Thymus (tissue), 11 donors: ENCODE measurements at regions not wholly inside any gene's neighbourhood (a gene's known extent, or its start where the extent isn't known, plus 50 kb on each side); places are given as distances from the start of the nearest gene placed in this dataset.

Experiments used
- DNase-seq, 9 donors: peaks; one replicate each; pipeline ENCODE4 v3.0.0-alpha.2; 2013; ENCODE audit warnings: low spot score in 9 of 9, low read depth in 6 of 9, missing footprints in 1 of 9
- H3K27ac ChIP-seq, 2 donors: one replicate each; pipeline ENCODE4 v1.5.1; 2013; ENCODE audit warnings: control low read depth in 1 of 2, low read depth in 1 of 2, low read length in 1 of 2, mild to moderate bottlenecking in 1 of 2, moderate library complexity in 1 of 2
- H3K27me3 ChIP-seq, 2 donors: one replicate each; pipeline ENCODE4 v1.5.1; 2013; ENCODE audit warnings: low read length in 1 of 2; ENCODE audit not compliant: control insufficient read depth in 2 of 2, insufficient read depth in 1 of 2
- H3K36me3 ChIP-seq, 2 donors: one replicate each; pipeline ENCODE4 v1.5.1; 2013; ENCODE audit warnings: low read length in 1 of 2, mild to moderate bottlenecking in 1 of 2, moderate library complexity in 1 of 2; ENCODE audit not compliant: control insufficient read depth in 2 of 2, insufficient read depth in 2 of 2
- H3K4me1 ChIP-seq, 2 donors: one replicate each; pipeline ENCODE4 v1.5.1; 2013; ENCODE audit warnings: low read length in 2 of 2; ENCODE audit not compliant: control insufficient read depth in 2 of 2, insufficient read depth in 2 of 2
- H3K4me3 ChIP-seq, 2 donors: one replicate each; pipeline ENCODE4 v1.5.1; 2013; ENCODE audit warnings: low read length in 2 of 2, control low read depth in 1 of 2, mild to moderate bottlenecking in 1 of 2
- H3K9me3 ChIP-seq, 2 donors: one replicate each; pipeline ENCODE4 v1.5.1; 2013; ENCODE audit warnings: low read length in 1 of 2, mild to moderate bottlenecking in 1 of 2; ENCODE audit not compliant: control insufficient read depth in 2 of 2, insufficient read depth in 1 of 2
- WGBS: extraction: QIAGEN DNeasy Blood & Tissue Kit; methylation state at CpG from one replicate; pipeline ENCODE4 v1.1.7; 2013; 5-methylcytosine and 5-hydroxymethylcytosine counted together
- donor health status: healthy.

DNA sequence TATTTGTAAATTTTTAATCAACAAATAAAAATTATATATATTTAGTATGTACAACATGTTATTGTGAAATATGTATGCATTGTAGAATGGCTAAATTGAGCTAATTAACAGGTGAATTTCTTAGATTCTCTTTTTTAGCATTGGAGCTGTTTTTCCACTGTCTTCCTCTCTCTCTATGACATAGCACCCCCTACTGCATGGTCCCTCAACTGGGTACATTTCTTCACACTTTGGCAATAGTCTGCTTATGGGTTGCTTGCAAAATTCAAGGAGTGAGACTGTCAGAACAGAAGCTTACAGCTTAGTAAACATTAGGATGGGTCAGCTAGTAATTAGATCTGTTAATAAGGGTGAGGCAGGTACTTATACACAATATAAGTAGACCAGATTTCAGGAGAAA lies 658.5 kb upstream of the MGAT4C start:
- Histone ChIP-seq H3K27ac (no peak overlapping the region), H3K4me3 (no peak overlapping the region), H3K9me3 (no peaks in the 10 kb centered on the region), H3K36me3 (no peaks in the 10 kb centered on the region), H3K4me1 (no peaks in the 10 kb centered on the region), H3K27me3 (no peaks in the 10 kb centered on the region)
- no peak for DNase-seq

DNA sequence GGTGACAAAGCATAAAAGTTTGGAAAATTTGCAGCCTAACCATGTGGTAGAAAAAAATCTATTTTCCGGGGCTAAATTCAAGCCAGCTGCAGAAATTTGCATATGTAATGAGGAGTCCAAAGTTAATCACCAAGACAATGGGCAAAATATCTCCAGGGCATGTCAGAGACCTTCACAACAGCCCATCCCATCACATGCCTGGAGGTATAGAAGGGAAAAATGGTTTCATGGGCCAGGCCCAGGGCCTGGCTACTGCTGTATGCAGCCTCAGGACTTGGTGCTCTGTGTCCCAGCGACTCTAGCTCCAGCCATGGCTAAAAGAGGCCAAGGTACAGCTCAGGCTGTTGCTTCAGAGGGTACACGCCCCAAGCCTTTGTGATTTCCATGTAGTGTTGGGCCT lies 655.8 kb upstream of the MGAT4C start:
- no peaks in the 10 kb centered on the region for H3K36me3 ChIP-seq
- H3K9me3 ChIP-seq: no peaks in the 10 kb centered on the region
- no peaks in the 10 kb centered on the region for H3K27me3 ChIP-seq
- H3K4me3 ChIP-seq: no peak overlapping the region
- no peak for DNase-seq
- no peak overlapping the region for H3K27ac ChIP-seq
- 81% methylated on average over 3 of the region's 3 CpGs for WGBS
- H3K4me1 ChIP-seq: no peaks in the 10 kb centered on the region

DNA sequence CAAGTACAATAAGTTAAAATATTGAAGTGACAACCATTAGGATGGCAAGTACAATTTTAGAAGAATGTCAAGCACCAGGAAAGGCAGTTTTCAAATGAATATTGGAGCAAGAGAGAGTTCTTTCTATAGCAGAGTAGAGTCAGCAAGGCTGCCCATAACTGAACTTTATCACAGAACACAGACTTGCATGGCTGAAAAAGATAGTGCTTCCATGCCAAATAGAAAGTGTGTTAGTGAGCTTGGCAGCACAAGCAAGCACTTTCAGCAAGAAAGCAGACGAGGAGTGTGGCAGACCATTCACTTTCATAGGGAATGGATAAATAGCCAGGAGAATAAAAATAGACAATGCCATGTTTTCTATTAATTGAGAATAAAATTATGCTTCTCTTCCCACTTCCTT lies 647.0 kb upstream of the MGAT4C start:
- no peaks in the 10 kb centered on the region for H3K4me1 ChIP-seq
- H3K27ac ChIP-seq: no peak overlapping the region
- no peak overlapping the region for H3K4me3 ChIP-seq
- DNase-seq: no peak
- H3K36me3 ChIP-seq: no peaks in the 10 kb centered on the region
- WGBS: 71% methylated on average over 1 of the region's 1 CpG
- H3K9me3 ChIP-seq: no peaks in the 10 kb centered on the region
- H3K27me3 ChIP-seq: no peaks in the 10 kb centered on the region

DNA sequence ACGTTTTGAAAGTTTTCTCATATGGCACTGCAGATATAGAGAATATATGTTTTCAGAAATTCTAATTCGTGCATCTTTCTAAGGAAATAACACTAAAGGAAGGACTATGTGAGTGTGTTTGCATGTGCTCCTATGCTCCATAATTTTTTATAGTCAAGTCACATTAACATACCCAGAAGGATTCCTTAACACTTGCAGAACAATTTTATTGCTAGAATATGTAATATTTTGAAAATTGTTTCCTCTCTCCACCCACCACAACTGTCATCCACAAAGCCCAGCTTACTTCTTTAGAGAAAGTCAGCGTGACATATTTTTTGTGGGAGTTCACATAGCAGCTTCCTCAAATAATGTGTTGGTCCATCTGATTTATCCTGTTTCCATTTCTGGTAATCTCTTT lies 604.6 kb upstream of the MGAT4C start:
- no peak for DNase-seq
- H3K4me3 ChIP-seq: no peak overlapping the region
- H3K36me3 ChIP-seq: no peaks in the 10 kb centered on the region
- 90% methylated on average over 3 of the region's 3 CpGs for WGBS
- no peaks in the 10 kb centered on the region for H3K4me1 ChIP-seq
- H3K9me3 ChIP-seq: no peaks in the 10 kb centered on the region
- H3K27ac ChIP-seq: no peak overlapping the region
- H3K27me3 ChIP-seq: no peaks in the 10 kb centered on the region

DNA sequence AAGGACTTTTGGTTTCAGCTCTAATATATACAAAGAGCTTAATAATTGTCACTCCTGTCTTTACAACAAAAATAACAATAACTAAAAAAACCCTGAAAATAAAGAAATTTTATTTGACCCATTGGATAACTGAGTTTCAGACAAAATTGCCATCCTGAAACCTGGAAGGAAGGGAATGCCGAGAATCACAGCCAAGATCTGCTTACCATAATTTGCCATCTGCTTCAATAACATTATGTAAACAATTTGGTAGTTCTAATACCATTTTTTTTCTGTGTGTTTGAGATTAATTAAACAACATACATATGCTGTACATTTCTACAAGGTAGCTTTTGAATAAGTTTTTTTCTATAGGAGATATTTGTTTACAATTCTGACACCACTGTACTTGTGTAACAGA lies 596.3 kb upstream of the MGAT4C start:
- Histone ChIP-seq H3K4me1 (no peaks in the 10 kb centered on the region), H3K36me3 (no peaks in the 10 kb centered on the region), H3K9me3 (no peaks in the 10 kb centered on the region), H3K27me3 (no peaks in the 10 kb centered on the region), H3K4me3 (no peak overlapping the region), H3K27ac (no peak overlapping the region)
- DNase-seq: no peak
- WGBS: 84% methylated on average over 1 of the region's 1 CpG

DNA sequence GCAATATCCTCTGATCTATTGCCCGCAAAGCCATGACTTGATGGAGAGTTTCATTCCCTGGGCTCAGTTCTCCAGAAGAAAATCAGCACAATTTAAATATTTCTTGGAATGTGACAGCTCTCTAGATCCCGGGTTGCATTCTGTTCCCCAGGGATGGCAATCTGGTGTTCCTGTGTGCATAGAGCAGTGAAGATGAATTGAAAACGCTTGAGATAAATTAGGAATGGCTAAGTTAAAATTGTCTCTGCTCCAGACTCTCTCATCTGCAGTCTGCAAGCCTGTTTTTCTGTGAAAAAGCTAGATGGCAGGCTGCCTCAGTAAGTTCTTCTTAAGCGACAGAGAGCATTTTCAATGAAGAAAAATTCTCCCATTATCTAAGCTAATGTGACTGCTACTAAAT lies 582.5 kb upstream of the MGAT4C start:
- Histone ChIP-seq H3K4me1 (no peaks in the 10 kb centered on the region), H3K27ac (no peak overlapping the region), H3K4me3 (no peak overlapping the region), H3K36me3 (no peaks in the 10 kb centered on the region), H3K27me3 (no peaks in the 10 kb centered on the region), H3K9me3 (no peaks in the 10 kb centered on the region)
- no peak for DNase-seq
- WGBS: 67% methylated on average over 4 of the region's 4 CpGs

DNA sequence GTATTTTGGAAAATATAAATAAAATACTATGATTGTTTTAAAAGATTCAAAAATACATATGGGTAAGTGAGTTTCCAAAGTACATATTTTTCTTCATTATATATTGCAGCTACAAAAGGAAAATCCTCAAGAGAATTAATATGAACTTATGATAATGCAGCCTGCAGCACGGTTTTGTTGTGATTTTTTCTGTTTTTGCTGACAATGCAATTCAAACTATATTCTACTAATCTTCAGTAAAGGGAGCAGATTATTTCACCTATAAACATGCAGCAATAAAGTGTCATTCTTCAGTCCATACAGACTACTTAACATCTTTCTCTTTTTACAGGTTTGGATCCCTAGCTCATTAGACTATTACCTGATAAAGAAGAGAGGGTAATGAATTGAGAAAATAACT lies 582.1 kb upstream of the MGAT4C start:
- H3K9me3 ChIP-seq: no peaks in the 10 kb centered on the region
- 83% methylated on average over 1 of the region's 1 CpG for WGBS
- DNase-seq: no peak
- H3K27ac ChIP-seq: no peak overlapping the region
- no peak overlapping the region for H3K4me3 ChIP-seq
- no peaks in the 10 kb centered on the region for H3K36me3 ChIP-seq
- H3K4me1 ChIP-seq: no peaks in the 10 kb centered on the region
- H3K27me3 ChIP-seq: no peaks in the 10 kb centered on the region

DNA sequence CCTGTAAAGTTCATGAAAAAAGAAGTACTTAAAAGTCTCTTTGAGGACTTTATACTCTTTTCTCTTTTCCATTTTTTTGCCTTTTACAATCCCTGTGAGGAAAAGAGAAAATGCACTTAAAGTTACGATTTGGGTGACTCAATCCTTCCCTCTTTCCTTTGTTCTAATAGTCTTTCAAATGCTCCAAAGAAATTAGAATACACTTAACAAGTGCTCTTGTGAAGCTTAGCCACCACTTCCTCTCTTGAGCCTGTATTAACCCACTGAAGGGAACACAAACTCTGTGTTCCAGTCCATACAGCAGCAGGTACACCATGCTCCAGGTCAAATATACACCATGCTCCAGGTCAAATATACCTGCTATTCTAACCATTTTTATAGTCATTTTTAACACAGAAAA lies 581.1 kb upstream of the MGAT4C start:
- Histone ChIP-seq H3K36me3 (no peaks in the 10 kb centered on the region), H3K4me1 (no peaks in the 10 kb centered on the region), H3K27me3 (no peaks in the 10 kb centered on the region), H3K4me3 (no peak overlapping the region), H3K9me3 (no peaks in the 10 kb centered on the region), H3K27ac (no peak overlapping the region)
- WGBS: 33% methylated on average over 1 of the region's 1 CpG
- DNase-seq: no peak

DNA sequence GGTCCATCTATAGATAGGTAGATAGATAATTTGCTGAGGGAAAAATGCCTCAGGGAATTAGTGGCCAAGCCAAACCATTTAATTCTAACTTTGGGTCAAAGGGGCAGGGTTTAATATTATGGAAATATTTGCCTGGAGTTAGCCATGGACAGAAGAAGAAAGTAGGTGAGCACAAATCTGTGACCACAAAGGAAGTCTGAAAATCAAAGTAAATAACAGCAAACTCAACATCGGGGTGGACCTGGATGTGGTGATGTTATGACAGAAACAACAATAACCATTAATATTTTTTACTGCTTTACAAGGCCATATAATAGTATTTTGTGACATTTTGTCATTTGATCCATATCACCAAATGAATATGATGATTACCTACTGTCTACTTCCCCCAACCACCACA lies 578.0 kb upstream of the MGAT4C start:
- H3K4me1 ChIP-seq: no peaks in the 10 kb centered on the region
- H3K36me3 ChIP-seq: no peaks in the 10 kb centered on the region
- H3K27ac ChIP-seq: no peak overlapping the region
- DNase-seq: no peak
- no peak overlapping the region for H3K4me3 ChIP-seq
- no peaks in the 10 kb centered on the region for H3K9me3 ChIP-seq
- 92% methylated on average over 1 of the region's 1 CpG for WGBS
- no peaks in the 10 kb centered on the region for H3K27me3 ChIP-seq

DNA sequence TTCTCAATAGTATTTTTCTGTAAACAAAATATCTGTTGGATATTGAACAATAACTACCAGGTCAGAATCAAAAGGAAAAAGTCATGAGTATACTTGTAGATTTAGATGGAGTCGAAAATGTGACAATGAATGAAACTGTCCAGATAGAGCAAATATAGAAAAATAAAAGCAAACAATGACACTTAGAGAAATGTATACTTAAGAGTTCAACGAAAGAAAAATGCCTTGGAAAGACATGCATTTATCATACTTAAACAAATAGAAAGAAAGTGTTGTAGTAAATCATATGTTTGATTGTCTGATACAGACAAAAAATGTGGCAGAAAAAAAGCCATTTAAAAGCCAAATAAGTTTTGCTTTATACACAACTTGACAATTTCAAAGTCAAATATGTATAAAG lies 571.2 kb upstream of the MGAT4C start:
- Histone ChIP-seq H3K4me3 (no peak overlapping the region), H3K27me3 (no peaks in the 10 kb centered on the region), H3K27ac (no peak overlapping the region), H3K9me3 (no peaks in the 10 kb centered on the region), H3K36me3 (no peaks in the 10 kb centered on the region), H3K4me1 (no peaks in the 10 kb centered on the region)
- DNase-seq: no peak
- 87% methylated on average over 2 of the region's 2 CpGs for WGBS
